ENCODE measurements at regions not wholly inside any gene's neighbourhood (a gene's known extent, or its start where the extent isn't known, plus 50 kb on each side); places are given as distances from the start of the nearest gene placed in this dataset.

- Histone ChIP-seq H3K27me3 (peaks cover 26% of the 10 kb centered on the region), H3K9me2 (replicated peaks; ENCODE audit: insufficient read depth) (no peaks in the 10 kb centered on the region), H3K79me2 (no peaks in the 10 kb centered on the region), H3K36me3 (replicated peaks; ENCODE audit: insufficient read depth, low read depth) (no peaks in the 10 kb centered on the region), H3K27ac (no peak overlapping the region), H3K9me3 (ENCODE audit: low read depth) (no peaks in the 10 kb centered on the region), H4K20me1 (ENCODE audit: insufficient read depth, poor library complexity, severe bottlenecking) (no peaks in the 10 kb centered on the region), H3K4me3 (no peak overlapping the region), H3K4me2 (peak overlapping the region; percentile 74), H3K4me1 (ENCODE audit: insufficient read depth) (no peaks in the 10 kb centered on the region), H2AFZ (peak overlapping the region; percentile 62)
- 3% methylated on average over 16 of the region's 16 CpGs for WGBS (ENCODE audit: low lambda C conversion rate, missing lambda C conversion rate)
- DNase-seq (ENCODE audit: low spot score) = no peak
- no peak for TF ChIP-seq EZH2 (IDR thresholded peaks at IDR 0.05; ENCODE audit: borderline replicate concordance)
- TF ChIP-seq CTCF (IDR thresholded peaks at IDR 0.05; ENCODE audit: poor library complexity) = no peak
- no peak for TF ChIP-seq EZH2phosphoT487 (IDR thresholded peaks at IDR 0.05; ENCODE audit: low read depth, severe bottlenecking, unreplicated experiment)
Observed at GRCh38 chr10:25766687-25767221, 167.3 kb upstream of the MYO3A start.

- Histone ChIP-seq H3K4me1 (ENCODE audit: insufficient read depth) (no peaks in the 10 kb centered on the region), H3K27me3 (peaks cover 26% of the 10 kb centered on the region), H3K79me2 (no peaks in the 10 kb centered on the region), H3K4me3 (no peak overlapping the region), H3K27ac (no peak overlapping the region), H4K20me1 (ENCODE audit: insufficient read depth, poor library complexity, severe bottlenecking) (no peaks in the 10 kb centered on the region), H3K36me3 (replicated peaks; ENCODE audit: insufficient read depth, low read depth) (no peaks in the 10 kb centered on the region), H3K9me3 (ENCODE audit: low read depth) (no peaks in the 10 kb centered on the region), H3K4me2 (no peak overlapping the region), H2AFZ (no peak overlapping the region), H3K9me2 (replicated peaks; ENCODE audit: insufficient read depth) (no peaks in the 10 kb centered on the region)
- DNase-seq (ENCODE audit: low spot score) = no peak
- TF ChIP-seq CTCF (IDR thresholded peaks at IDR 0.05; ENCODE audit: poor library complexity) (peak; percentile 15), EZH2 (IDR thresholded peaks at IDR 0.05; ENCODE audit: borderline replicate concordance) (no peak)
- WGBS (ENCODE audit: low lambda C conversion rate, missing lambda C conversion rate) = 92% methylated on average over 3 of the region's 3 CpGs
Observed at GRCh38 chr10:25768167-25768566, 165.9 kb upstream of the MYO3A start.

- Histone ChIP-seq H3K4me1 (ENCODE audit: insufficient read depth) (no peaks in the 10 kb centered on the region), H3K4me3 (no peak overlapping the region), H4K20me1 (ENCODE audit: insufficient read depth, poor library complexity, severe bottlenecking) (no peaks in the 10 kb centered on the region), H3K9me2 (replicated peaks; ENCODE audit: insufficient read depth) (no peaks in the 10 kb centered on the region), H3K79me2 (no peaks in the 10 kb centered on the region), H3K27ac (no peak overlapping the region), H3K9me3 (ENCODE audit: low read depth) (no peaks in the 10 kb centered on the region), H2AFZ (no peak overlapping the region), H3K4me2 (no peak overlapping the region), H3K36me3 (replicated peaks; ENCODE audit: insufficient read depth, low read depth) (no peaks in the 10 kb centered on the region), H3K27me3 (no peaks in the 10 kb centered on the region)
- DNase-seq (ENCODE audit: low spot score) = no peak
- 90% methylated on average over 5 of the region's 5 CpGs for WGBS (ENCODE audit: low lambda C conversion rate, missing lambda C conversion rate)
- TF ChIP-seq CTCF (IDR thresholded peaks at IDR 0.05; ENCODE audit: poor library complexity) = no peak
- no peak for TF ChIP-seq EZH2 (IDR thresholded peaks at IDR 0.05; ENCODE audit: borderline replicate concordance)
- TF ChIP-seq EZH2phosphoT487 (IDR thresholded peaks at IDR 0.05; ENCODE audit: low read depth, severe bottlenecking, unreplicated experiment) = no peak
Observed at GRCh38 chr10:25778646-25779045, 155.4 kb upstream of the MYO3A start.

- no peak for TF ChIP-seq CTCF (IDR thresholded peaks at IDR 0.05; ENCODE audit: poor library complexity)
- 84% methylated on average over 4 of the region's 4 CpGs for WGBS (ENCODE audit: low lambda C conversion rate, missing lambda C conversion rate)
- Histone ChIP-seq H3K9me2 (replicated peaks; ENCODE audit: insufficient read depth) (no peaks in the 10 kb centered on the region), H4K20me1 (ENCODE audit: insufficient read depth, poor library complexity, severe bottlenecking) (no peaks in the 10 kb centered on the region), H3K9me3 (ENCODE audit: low read depth) (no peaks in the 10 kb centered on the region), H3K36me3 (replicated peaks; ENCODE audit: insufficient read depth, low read depth) (no peaks in the 10 kb centered on the region), H3K79me2 (no peaks in the 10 kb centered on the region), H2AFZ (no peak overlapping the region), H3K27me3 (no peaks in the 10 kb centered on the region), H3K27ac (no peak overlapping the region), H3K4me1 (ENCODE audit: insufficient read depth) (no peaks in the 10 kb centered on the region), H3K4me2 (no peak overlapping the region), H3K4me3 (no peak overlapping the region)
- no peak for DNase-seq (ENCODE audit: low spot score)
Observed at GRCh38 chr10:25786161-25786560, 147.9 kb upstream of the MYO3A start.

Data from hepatocyte (in vitro differentiated cells).